Fibroblast of lung (primary cell): ENCODE measurements at regions not wholly inside any gene's neighbourhood (a gene's known extent, or its start where the extent isn't known, plus 50 kb on each side); places are given as distances from the start of the nearest gene placed in this dataset.

ENCODE experiments used
- DNase-seq, 2 donors: peaks; one replicate each; pipeline versions ENCODE4 v3.0.0 to v3.0.0-alpha.2; 2010; ENCODE audit warnings: low read depth in 2 of 2
- H2AFZ ChIP-seq: 2 replicates; pipeline ENCODE4 v1.5.1; 2012; ENCODE audit warnings: low read length, control low read depth, inconsistent platforms
- H3K27ac ChIP-seq: 2 replicates; pipeline ENCODE4 v1.5.1; 2011; ENCODE audit warnings: low read length, control low read depth; ENCODE audit not compliant: insufficient read depth
- H3K27me3 ChIP-seq: 2 replicates; pipeline ENCODE4 v1.5.1; 2011; ENCODE audit warnings: mild to moderate bottlenecking, low read length; ENCODE audit not compliant: control insufficient read depth, insufficient read depth
- H3K36me3 ChIP-seq: 2 replicates; pipeline ENCODE4 v1.5.1; 2011; ENCODE audit warnings: low read length; ENCODE audit not compliant: control insufficient read depth, insufficient read depth
- H3K4me1 ChIP-seq: 2 replicates; pipeline ENCODE4 v1.5.1; 2011; ENCODE audit warnings: low read length; ENCODE audit not compliant: control insufficient read depth, insufficient read depth; ENCODE audit errors: extremely low read depth
- H3K4me2 ChIP-seq: 2 replicates; pipeline ENCODE4 v1.5.1; 2011; ENCODE audit warnings: low read length, control low read depth; ENCODE audit not compliant: insufficient read depth; ENCODE audit errors: extremely low read depth
- H3K4me3 ChIP-seq, 4 experiments: fragments of 200-600 bp in 1 of 4; sonication (generic) in 1 of 4; replicated peaks in 1 of 4; 2 replicates each; pipeline ENCODE4 v1.5.1; 2011 to 2016; ENCODE audit warnings: low read length in 4 of 4, low read depth in 3 of 4, mild to moderate bottlenecking in 3 of 4, control low read depth in 2 of 4, inconsistent platforms in 1 of 4, mixed read lengths in 1 of 4; ENCODE audit not compliant: insufficient read depth in 1 of 4; ENCODE audit errors: control extremely low read depth in 1 of 4
- H3K79me2 ChIP-seq: 2 replicates; pipeline ENCODE4 v1.5.1; 2012; ENCODE audit warnings: mild to moderate bottlenecking, low read length, inconsistent platforms; ENCODE audit not compliant: control insufficient read depth, insufficient read depth
- H3K9ac ChIP-seq: 2 replicates; pipeline ENCODE4 v1.5.1; 2011; ENCODE audit warnings: mild to moderate bottlenecking, low read length, control low read depth; ENCODE audit not compliant: insufficient read depth
- H3K9me3 ChIP-seq: 2 replicates; pipeline ENCODE4 v1.5.1; 2012; ENCODE audit warnings: low read depth, low read length; ENCODE audit not compliant: control insufficient read depth, insufficient read depth
- H4K20me1 ChIP-seq: 2 replicates; pipeline ENCODE4 v1.5.1; 2011; ENCODE audit warnings: low read length; ENCODE audit not compliant: control insufficient read depth, insufficient read depth; ENCODE audit errors: extremely low read depth
- CTCF ChIP-seq, 2 donors: IDR thresholded peaks in 1 of 2; conservative IDR thresholded peaks in 1 of 2; 1 replicate in 1 of 2; 2 replicates in 1 of 2; pipeline ENCODE4 v1.5.1; 2011 to 2012; ENCODE audit warnings: low read length in 2 of 2, control low read depth in 1 of 2, inconsistent platforms in 1 of 2, low read depth in 1 of 2, mild to moderate bottlenecking in 1 of 2
- EZH2 ChIP-seq: IDR thresholded peaks from 2 replicates; pipeline ENCODE4 v1.5.1; 2012; ENCODE audit warnings: low read length, control low read depth, mild to moderate bottlenecking; ENCODE audit errors: missing control alignments

GRCh38 chr4:179941911-179942310 lies 2301.3 kb upstream of the TENM3 start:
- TF ChIP-seq CTCF (conservative IDR thresholded peaks at IDR 0.05 in 1 of 2, IDR thresholded peaks at IDR 0.05 in 1 of 2; ENCODE audit: low read depth in 1 of 2, low read length in 2 of 2) = no peak
- TF ChIP-seq EZH2 = no peak
- DNase-seq = peak in 1 of 2 donors; percentile 2
- no peak overlapping the region for H3K4me2 ChIP-seq
- no peaks in the 10 kb centered on the region for H3K4me1 ChIP-seq
- H3K36me3 ChIP-seq = no peaks in the 10 kb centered on the region
- no peak overlapping the region for H3K27ac ChIP-seq
- H4K20me1 ChIP-seq = no peaks in the 10 kb centered on the region
- no peaks in the 10 kb centered on the region for H3K9me3 ChIP-seq
- H3K9ac ChIP-seq = no peak overlapping the region
- H2AFZ ChIP-seq = no peak overlapping the region
- no peaks in the 10 kb centered on the region for H3K79me2 ChIP-seq
- H3K27me3 ChIP-seq = no peaks in the 10 kb centered on the region
- no peak overlapping the region for H3K4me3 ChIP-seq

- no peak for TF ChIP-seq CTCF (conservative IDR thresholded peaks at IDR 0.05 in 1 of 2, IDR thresholded peaks at IDR 0.05 in 1 of 2; ENCODE audit: low read depth in 1 of 2, low read length in 2 of 2)
- TF ChIP-seq EZH2 = no peak
- no peaks in the 10 kb centered on the region for H3K79me2 ChIP-seq
- no peak overlapping the region for H3K9ac ChIP-seq
- no peaks in the 10 kb centered on the region for H3K9me3 ChIP-seq
- H3K27me3 ChIP-seq = no peaks in the 10 kb centered on the region
- no peak overlapping the region for H2AFZ ChIP-seq
- no peak overlapping the region for H3K4me3 ChIP-seq
- no peaks in the 10 kb centered on the region for H3K36me3 ChIP-seq
- DNase-seq = no peak
- no peaks in the 10 kb centered on the region for H3K4me1 ChIP-seq
- H3K4me2 ChIP-seq = no peak overlapping the region
- no peak overlapping the region for H3K27ac ChIP-seq
- H4K20me1 ChIP-seq = no peaks in the 10 kb centered on the region
Measured at GRCh38 chr4:179976777-179977176, 2266.4 kb upstream of the TENM3 start.

GRCh38 chr4:179977378-179977777 lies 2265.8 kb upstream of the TENM3 start:
- DNase-seq = no peak
- Histone ChIP-seq H3K9ac (no peak overlapping the region), H3K4me3 (no peak overlapping the region)

More at GRCh38 chr4:179977378-179977777, 2265.8 kb upstream of the TENM3 start:
- H3K27me3 ChIP-seq = no peaks in the 10 kb centered on the region
- no peaks in the 10 kb centered on the region for H4K20me1 ChIP-seq
- H3K4me2 ChIP-seq = no peak overlapping the region
- no peaks in the 10 kb centered on the region for H3K9me3 ChIP-seq
- H3K4me1 ChIP-seq = no peaks in the 10 kb centered on the region
- H3K27ac ChIP-seq = no peak overlapping the region
- H3K79me2 ChIP-seq = no peaks in the 10 kb centered on the region
- H3K36me3 ChIP-seq = no peaks in the 10 kb centered on the region
- TF ChIP-seq CTCF (conservative IDR thresholded peaks at IDR 0.05 in 1 of 2, IDR thresholded peaks at IDR 0.05 in 1 of 2; ENCODE audit: low read depth in 1 of 2, low read length in 2 of 2) = no peak
- TF ChIP-seq EZH2 = no peak
- H2AFZ ChIP-seq = no peak overlapping the region
